GM12892 (cell line): ENCODE measurements at regions not wholly inside any gene's neighbourhood (a gene's known extent, or its start where the extent isn't known, plus 50 kb on each side); places are given as distances from the start of the nearest gene placed in this dataset.

Experiments
- POLR2A ChIP-seq: IDR thresholded peaks from 2 replicates; pipeline ENCODE4 v1.6.1; 2011; ENCODE audit warnings: low read depth, low read length, control low read depth
- POLR2AphosphoS5 ChIP-seq: IDR thresholded peaks from 2 replicates; pipeline ENCODE4 v1.6.1; 2011; ENCODE audit warnings: low read depth, low read length, control low read depth

DNA sequence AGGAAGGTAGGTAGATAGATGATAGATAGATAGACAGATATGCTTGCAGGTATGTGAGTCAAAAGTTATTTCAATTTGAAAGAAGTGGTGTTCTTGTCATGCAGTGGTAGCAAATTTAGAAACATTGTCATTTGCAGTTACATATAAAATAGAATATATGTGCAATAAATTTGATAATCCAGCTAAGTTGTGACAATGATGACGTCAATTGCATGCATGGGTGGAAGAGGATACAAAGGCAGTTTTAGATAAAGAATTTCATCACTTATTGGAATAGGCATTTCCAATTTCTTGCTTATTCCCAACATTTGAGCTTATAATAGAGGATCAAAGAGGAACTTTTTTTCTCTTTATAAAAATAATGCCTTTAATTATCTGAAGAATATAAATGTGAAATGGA is 99.2 kb upstream of the KCNJ16 start:
- TF ChIP-seq POLR2AphosphoS5 (no peak), POLR2A (no peak)
